T-helper 2 cell treated with Interferon-gamma antibody and Interleukin-4, amounts not matched to agents 5 μg/mL and 100 μg/mL, for 36 hours (primary cell): ENCODE measurements at regions not wholly inside any gene's neighbourhood (a gene's known extent, or its start where the extent isn't known, plus 50 kb on each side); places are given as distances from the start of the nearest gene placed in this dataset.

ENCODE experiments used
- DNase-seq: peaks from one replicate; pipeline ENCODE4 v3.0.0; 2021; ENCODE audit warnings: low spot score
- H3K27ac Mint-ChIP-seq: one replicate; pipeline ENCODE4 v1.8.0; 2021; ENCODE audit warnings: mild to moderate bottlenecking, mixed read lengths
- H3K27me3 Mint-ChIP-seq: one replicate; pipeline ENCODE4 v1.8.0; 2021; ENCODE audit warnings: low read depth, mixed read lengths
- H3K36me3 Mint-ChIP-seq: one replicate; pipeline ENCODE4 v1.8.0; 2021; ENCODE audit warnings: low read depth, mixed read lengths
- H3K4me1 Mint-ChIP-seq: one replicate; pipeline ENCODE4 v1.8.0; 2021; ENCODE audit warnings: low read depth, mixed read lengths
- H3K4me3 Mint-ChIP-seq: one replicate; pipeline ENCODE4 v1.8.0; 2022; ENCODE audit warnings: mild to moderate bottlenecking, moderate library complexity, mixed read lengths
- H3K9me3 Mint-ChIP-seq: one replicate; pipeline ENCODE4 v1.8.0; 2021; ENCODE audit warnings: mixed read lengths

- Mint-ChIP-seq H3K27ac (no peak overlapping the region), H3K9me3 (no peaks in the 10 kb centered on the region), H3K4me1 (no peaks in the 10 kb centered on the region), H3K4me3 (no peak overlapping the region), H3K36me3 (no peaks in the 10 kb centered on the region), H3K27me3 (no peaks in the 10 kb centered on the region)
- no peak for DNase-seq
Observed at GRCh38 chr10:90675621-90676020, 182.2 kb downstream of the HTR7 start.
